22Rv1 (cell line): ENCODE measurements at regions not wholly inside any gene's neighbourhood (a gene's known extent, or its start where the extent isn't known, plus 50 kb on each side); places are given as distances from the start of the nearest gene placed in this dataset.

Source experiments
- H3K27ac ChIP-seq: fragments of 450-650 bp; 2 replicates; pipeline ENCODE4 v1.5.1; 2017
- CTCF ChIP-seq: fragments of 450-650 bp; IDR thresholded peaks from 2 replicates; pipeline ENCODE4 v1.5.1; 2017; ENCODE audit warnings: mild to moderate bottlenecking
- ZFX ChIP-seq: fragments of 450-650 bp; IDR thresholded peaks from 2 replicates; pipeline ENCODE4 v1.6.1; 2017; ENCODE audit warnings: antibody characterized with exemption, borderline replicate concordance

DNA sequence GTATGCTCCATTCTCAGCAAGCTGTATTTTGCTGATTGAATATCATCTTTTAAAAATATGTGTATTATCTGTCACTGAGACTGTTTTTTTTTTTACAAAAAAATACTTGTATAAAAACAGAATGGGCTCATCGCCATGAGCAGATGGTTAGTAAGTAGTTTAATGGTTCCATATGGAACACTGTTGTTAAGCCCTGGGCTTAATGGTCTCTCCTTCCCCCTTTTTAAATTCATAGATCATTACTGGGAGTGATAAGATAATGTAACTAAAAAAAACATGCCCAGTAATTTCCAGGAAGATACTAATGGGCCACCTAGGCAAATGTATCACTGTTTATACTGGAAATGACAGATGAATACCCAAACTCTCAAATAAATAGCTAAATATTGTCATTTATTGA is 95.3 kb upstream of the TPRG1 start:
- no peak overlapping the region for H3K27ac ChIP-seq
- TF ChIP-seq CTCF (no peak), ZFX (no peak)

DNA sequence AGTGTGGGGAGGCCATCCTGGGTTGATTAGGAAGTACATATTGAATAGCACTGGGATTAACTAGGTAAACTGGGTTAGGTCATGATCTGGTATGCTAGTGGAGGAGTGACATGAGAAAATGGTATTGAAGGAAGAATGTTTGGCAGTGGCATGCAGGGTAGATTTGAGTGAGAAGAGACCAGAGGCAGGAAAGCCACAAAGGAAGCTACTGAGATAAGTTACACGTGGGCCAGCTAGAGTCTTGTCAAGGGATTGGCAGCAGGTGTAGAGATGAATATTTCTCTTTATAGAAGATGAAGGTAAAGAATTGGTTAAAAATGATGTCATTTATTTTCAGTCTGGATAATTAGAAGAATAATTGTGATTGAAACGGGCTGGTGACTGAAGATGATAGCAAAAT is 91.0 kb upstream of the TPRG1 start:
- TF ChIP-seq ZFX, result no peak
- TF ChIP-seq CTCF, result no peak

GRCh38 chr3:189082666-189083427 is 88.9 kb upstream of the TPRG1 start:
- TF ChIP-seq ZFX (no peak), CTCF (no peak)
- no peak overlapping the region for H3K27ac ChIP-seq

More for the DNA sequence above, 91.0 kb upstream of the TPRG1 start:
- H3K27ac ChIP-seq, result no peak overlapping the region

DNA sequence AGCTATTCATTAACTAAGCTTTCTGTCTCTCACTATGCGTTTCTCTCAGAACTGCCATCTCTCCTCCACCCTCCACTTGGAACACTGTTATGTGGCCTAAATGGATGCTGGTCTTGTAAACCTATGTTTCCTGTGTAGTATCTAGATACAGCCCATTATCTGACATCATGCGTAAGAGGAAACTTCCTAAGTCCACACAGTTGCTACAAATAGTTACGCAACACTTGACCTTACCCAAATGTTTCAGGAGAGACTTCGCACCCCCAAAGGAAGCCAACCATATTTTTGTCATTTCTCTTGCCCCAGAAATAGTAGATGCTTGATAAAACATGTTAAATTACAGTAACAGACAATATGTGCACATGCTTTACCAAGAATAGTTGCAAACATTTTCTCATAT is 87.2 kb upstream of the TPRG1 start:
- H3K27ac ChIP-seq, result no peak overlapping the region
- no peak for TF ChIP-seq ZFX
- no peak for TF ChIP-seq CTCF

GRCh38 chr3:189092547-189092946 is 79.2 kb upstream of the TPRG1 start:
- no peak for TF ChIP-seq ZFX
- no peak for TF ChIP-seq CTCF

DNA sequence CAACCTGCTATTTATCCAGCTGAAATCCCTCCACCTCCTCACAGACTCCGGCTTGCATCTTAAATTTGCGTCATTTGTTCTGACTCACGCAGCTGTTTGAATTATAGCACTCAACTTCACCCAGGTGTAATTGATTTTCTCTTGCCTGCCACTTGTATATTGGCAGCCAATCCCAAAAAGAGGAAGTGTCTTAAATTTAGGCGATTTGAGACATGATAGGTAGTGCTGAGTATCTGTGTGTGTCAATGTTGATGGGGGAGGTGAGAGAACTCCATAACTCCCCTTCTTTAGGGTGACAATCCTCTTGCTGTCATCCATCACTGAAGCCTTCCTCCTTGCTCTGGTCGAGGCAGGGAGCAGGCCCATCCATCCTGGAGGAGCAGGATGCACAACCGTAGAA is 77.2 kb upstream of the TPRG1 start:
- H3K27ac ChIP-seq, result no peak overlapping the region
- no peak for TF ChIP-seq ZFX

More at GRCh38 chr3:189092547-189092946, 79.2 kb upstream of the TPRG1 start:
- H3K27ac ChIP-seq, result no peak overlapping the region

GRCh38 chr3:189096092-189096491 is 75.7 kb upstream of the TPRG1 start:
- TF ChIP-seq CTCF (no peak), ZFX (no peak)

More at GRCh38 chr3:189096092-189096491, 75.7 kb upstream of the TPRG1 start:
- no peak overlapping the region for H3K27ac ChIP-seq
